K562 (cell line): ENCODE measurements at regions not wholly inside any gene's neighbourhood (a gene's known extent, or its start where the extent isn't known, plus 50 kb on each side); places are given as distances from the start of the nearest gene placed in this dataset.
"Not testable (repeated sequence)": the region's sequence is repeated elsewhere in the genome, so short reads cannot be mapped to it uniquely, and the experiment has no call there.

Experiments used
- ATAC-seq: fragments of 200-7000 bp; cut with Tn5 transposase; 3 replicates; pipeline ENCODE4 v1.9.1; 2020; ENCODE audit warnings: moderate library complexity
- BruUV-seq: library from RNA; stranded (reverse); fragments of 400-500 nt; replicated peaks from 2 replicates; lab custom pipeline; 2021; lab: Mats Ljungman, UMichigan
- CTCF ChIA-PET: fragments of 300-600 bp; formaldehyde crosslinking; extraction: SDS; loops from one replicate; lab custom pipeline; 2021; ENCODE audit warnings: low intra/inter-chr PET ratio; lab: Yijun Ruan, JAX
- POLR2A ChIA-PET: fragments of 300-600, 350-650 bp; sonication (Branson Sonifier 250); formaldehyde crosslinking; extraction: SDS; loops from one replicate; lab custom pipeline; 2021; ENCODE audit warnings: antibody characterized with exemption, inconsistent platforms; lab: Yijun Ruan, JAX
- DNase-seq, 4 experiments: peaks; one replicate each; pipeline versions ENCODE4 v3.0.0 to v3.0.0-alpha.2; 2011 to 2018; ENCODE audit warnings: low spot score in 3 of 4, mixed read lengths in 3 of 4; ENCODE audit errors: extremely low read depth in 1 of 4
- FAIRE-seq: peaks from 2 replicates; lab custom pipeline; 2011; peaks lifted over from hg19 to GRCh38; lab: Jason Lieb, UNC
- H2AFZ ChIP-seq: 2 replicates; pipeline ENCODE4 v1.6.0; 2011; ENCODE audit warnings: low read depth, low read length, control low read depth, inconsistent platforms
- H3K27ac ChIP-seq: fragments of 200-600 bp; 3 replicates; pipeline ENCODE4 v1.8.0; 2011; ENCODE audit warnings: low read depth, mild to moderate bottlenecking, control low read depth, inconsistent platforms, low read length, moderate library complexity, mixed read lengths; ENCODE audit errors: extremely low read depth
- H3K27me3 ChIP-seq, 2 experiments: fragments of 300-600 bp in 1 of 2; 2 replicates in 1 of 2; 3 replicates in 1 of 2; pipeline versions ENCODE4 v1.6.0 to v1.8.0; 2011; ENCODE audit warnings: inconsistent platforms in 2 of 2, low read length in 2 of 2, mild to moderate bottlenecking in 1 of 2, mixed read lengths in 1 of 2, moderate library complexity in 1 of 2; ENCODE audit not compliant: control insufficient read depth in 2 of 2, insufficient read depth in 2 of 2
- H3K36me3 ChIP-seq: fragments of 300-600 bp; 3 replicates; pipeline ENCODE4 v1.8.0; 2011; ENCODE audit warnings: mild to moderate bottlenecking, low read length, inconsistent platforms; ENCODE audit not compliant: control insufficient read depth, insufficient read depth
- H3K4me1 ChIP-seq, 2 experiments: fragments of 200-600 bp in 1 of 2; replicated peaks in 1 of 2; 2 replicates in 1 of 2; 3 replicates in 1 of 2; pipeline versions ENCODE4 v1.5.1 to v1.8.0; 2011; ENCODE audit warnings: inconsistent platforms in 2 of 2, low read length in 2 of 2, mild to moderate bottlenecking in 1 of 2, mixed read lengths in 1 of 2, moderate library complexity in 1 of 2; ENCODE audit not compliant: control insufficient read depth in 2 of 2, insufficient read depth in 2 of 2
- H3K4me2 ChIP-seq: 2 replicates; pipeline ENCODE4 v1.6.1; 2011; ENCODE audit warnings: low read length, control low read depth, inconsistent platforms, mixed read lengths; ENCODE audit not compliant: insufficient read depth
- H3K4me3 ChIP-seq: fragments of 200-600 bp; sonication (generic), shearing (Covaris generic); 2 replicates; pipeline ENCODE4 v1.5.1; 2016; ENCODE audit warnings: control low read depth, inconsistent platforms
- H3K79me2 ChIP-seq: fragments of 200-600 bp; 3 replicates; pipeline ENCODE4 v1.8.0; 2011; ENCODE audit warnings: low read length, inconsistent platforms; ENCODE audit not compliant: control insufficient read depth, insufficient read depth
- H3K9ac ChIP-seq, 2 experiments: 2 replicates each; pipeline versions ENCODE4 v1.6.0 to v1.6.1; 2011; ENCODE audit warnings: low read depth in 2 of 2, low read length in 2 of 2, control low read depth in 1 of 2, inconsistent platforms in 1 of 2, mild to moderate bottlenecking in 1 of 2, mixed read lengths in 1 of 2; ENCODE audit not compliant: insufficient read depth in 1 of 2
- H3K9me1 ChIP-seq: one replicate; pipeline ENCODE4 v1.6.0; 2011; ENCODE audit warnings: inconsistent platforms, mild to moderate bottlenecking, low read length, moderate library complexity; ENCODE audit not compliant: control insufficient read depth, insufficient read depth
- H3K9me3 ChIP-seq: replicated peaks from 2 replicates; pipeline ENCODE4 v1.5.1; 2011; ENCODE audit warnings: low read depth, low read length, inconsistent platforms; ENCODE audit not compliant: control insufficient read depth, insufficient read depth
- H4K20me1 ChIP-seq: replicated peaks from 2 replicates; pipeline ENCODE4 v1.6.1; 2011; ENCODE audit warnings: low read length, inconsistent platforms, mixed read lengths; ENCODE audit not compliant: control insufficient read depth, insufficient read depth
- NFATC3 ChIP-seq: fragments of 450-650 bp; IDR thresholded peaks from 2 replicates; pipeline ENCODE4 v1.6.1; 2017; ENCODE audit warnings: mild to moderate bottlenecking
- POLR2AphosphoS5 ChIP-seq: IDR thresholded peaks from 2 replicates; pipeline ENCODE4 v1.6.1; 2011; ENCODE audit warnings: mild to moderate bottlenecking, low read depth, low read length, moderate library complexity; ENCODE audit not compliant: control insufficient read depth, insufficient read depth
- PURB ChIP-seq: sonication (generic); formaldehyde crosslinking; IDR thresholded peaks from 2 replicates; pipeline ENCODE4 v1.9.0; 2021; ENCODE audit warnings: low read depth, mild to moderate bottlenecking, missing genetic modification reagents
- WGBS: fragments of 100-300 bp; shearing (Covaris generic); methylation state at CpG from one replicate; pipeline ENCODE4 v1.1.6; 2016; ENCODE audit warnings: low coverage, mixed read lengths; ENCODE audit not compliant: insufficient coverage; ENCODE audit errors: missing lambda C conversion rate; 5-methylcytosine and 5-hydroxymethylcytosine counted together
- in situ Hi-C: fragments of 300-500 bp; cut with MboI; formaldehyde crosslinking; loops from 4 replicates; pipeline ENCODE4 v1.15.0; 2018; ENCODE audit warnings: inconsistent platforms, mixed read lengths
- intact Hi-C: fragments of 100-400 bp; cut with micrococcal nuclease; formaldehyde crosslinking; loops from 2 replicates; pipeline ENCODE4 v1.14.2; 2022
- TF ChIP-seq, protein P1 (sequence below): IDR thresholded peaks from 2 replicates; pipeline ENCODE4 v1.6.1; 2016; ENCODE audit warnings: missing genetic modification characterization, missing compliant biosample characterization
- TF ChIP-seq, protein P2 (sequence below): fragments of 250-450 bp; sonication (Bioruptor Pico); IDR thresholded peaks from 2 replicates; pipeline ENCODE4 v1.5.0; 2021; ENCODE audit warnings: mild to moderate bottlenecking, moderate library complexity

DNA sequence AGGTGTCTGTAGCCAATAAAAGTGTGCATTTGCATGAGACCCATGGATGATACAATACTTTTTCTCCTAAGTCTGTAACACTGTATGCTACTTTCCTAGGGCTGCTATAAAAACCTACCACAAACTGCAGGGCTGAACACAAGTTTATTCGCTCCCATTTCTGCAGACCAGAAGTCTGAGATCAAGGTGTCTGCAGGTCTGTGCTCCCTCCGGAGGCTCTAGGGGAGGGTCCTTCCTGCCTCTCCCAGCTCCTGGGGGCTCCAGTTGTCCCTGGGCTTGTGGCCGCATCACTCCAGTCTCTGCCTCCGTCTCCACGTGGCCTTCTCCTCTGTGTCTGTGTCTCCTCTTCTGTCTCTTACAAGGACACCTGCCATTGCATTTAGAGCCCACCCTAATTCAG is 244.4 kb downstream of the ASMT start:
- intact Hi-C loops, H3K9me3 ChIP-seq, DNase-seq, H3K36me3 ChIP-seq, in situ Hi-C loops, CTCF ChIA-PET, H2AFZ ChIP-seq, H3K27ac ChIP-seq, H3K4me3 ChIP-seq, H3K9ac ChIP-seq, H3K9me1 ChIP-seq, BruUV-seq, H4K20me1 ChIP-seq, H3K4me2 ChIP-seq, FAIRE-seq, H3K4me1 ChIP-seq, ATAC-seq, POLR2A ChIA-PET, H3K79me2 ChIP-seq: not testable (repeated sequence)
- 0% methylated on average over 3 of the region's 5 CpGs for WGBS
- H3K27me3 ChIP-seq: peaks cover 0 to 27% of the 10 kb centered on the region in 2 experiments; a peak in 2 of 5 replicates

DNA sequence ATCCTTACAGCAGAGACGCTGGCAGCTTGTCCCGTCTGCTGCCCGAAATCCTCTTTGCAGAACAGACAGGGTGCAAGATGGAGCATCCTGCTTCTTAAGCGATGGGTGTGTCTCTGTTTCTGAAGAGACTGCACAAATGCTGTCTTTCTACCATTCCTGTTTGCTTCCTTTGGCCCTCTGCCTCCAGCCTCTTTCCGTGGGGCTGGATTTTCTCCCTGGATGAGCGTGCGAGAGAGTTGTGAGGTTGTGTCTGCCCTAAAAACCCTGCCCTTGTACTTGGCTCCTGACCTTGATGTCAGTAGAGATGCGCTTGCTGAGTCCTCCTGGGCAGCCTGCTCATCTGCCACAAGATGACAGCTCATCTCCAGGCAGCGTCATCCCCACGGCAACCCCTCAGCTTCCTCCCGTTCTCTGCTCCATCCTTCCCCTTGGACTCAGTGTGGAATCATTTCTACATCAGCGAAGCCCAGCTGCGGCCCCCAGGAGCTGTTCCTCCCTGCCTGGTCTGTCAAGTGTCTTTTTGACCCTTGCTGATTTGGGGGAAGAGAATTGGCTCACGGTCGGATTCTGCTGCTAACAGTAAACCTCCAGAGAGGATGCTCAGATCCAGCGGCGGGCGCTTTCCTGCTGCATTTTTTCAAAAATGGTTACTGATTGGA is 246.2 kb downstream of the ASMT start:
- ATAC-seq (no peak), DNase-seq (no peak), FAIRE-seq (no peak)
- intact Hi-C loops: no loop called here
- in situ Hi-C loops: no loop called here
- TF ChIP-seq NFATC3: no peak
- TF ChIP-seq, protein P1, sequence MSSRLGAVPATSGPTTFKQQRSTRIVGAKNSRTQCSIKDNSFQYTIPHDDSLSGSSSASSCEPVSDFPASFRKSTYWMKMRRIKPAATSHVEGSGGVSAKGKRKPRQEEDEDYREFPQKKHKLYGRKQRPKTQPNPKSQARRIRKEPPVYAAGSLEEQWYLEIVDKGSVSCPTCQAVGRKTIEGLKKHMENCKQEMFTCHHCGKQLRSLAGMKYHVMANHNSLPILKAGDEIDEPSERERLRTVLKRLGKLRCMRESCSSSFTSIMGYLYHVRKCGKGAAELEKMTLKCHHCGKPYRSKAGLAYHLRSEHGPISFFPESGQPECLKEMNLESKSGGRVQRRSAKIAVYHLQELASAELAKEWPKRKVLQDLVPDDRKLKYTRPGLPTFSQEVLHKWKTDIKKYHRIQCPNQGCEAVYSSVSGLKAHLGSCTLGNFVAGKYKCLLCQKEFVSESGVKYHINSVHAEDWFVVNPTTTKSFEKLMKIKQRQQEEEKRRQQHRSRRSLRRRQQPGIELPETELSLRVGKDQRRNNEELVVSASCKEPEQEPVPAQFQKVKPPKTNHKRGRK (tag): no peak
- TF ChIP-seq POLR2AphosphoS5: no peak
- TF ChIP-seq, protein P2, sequence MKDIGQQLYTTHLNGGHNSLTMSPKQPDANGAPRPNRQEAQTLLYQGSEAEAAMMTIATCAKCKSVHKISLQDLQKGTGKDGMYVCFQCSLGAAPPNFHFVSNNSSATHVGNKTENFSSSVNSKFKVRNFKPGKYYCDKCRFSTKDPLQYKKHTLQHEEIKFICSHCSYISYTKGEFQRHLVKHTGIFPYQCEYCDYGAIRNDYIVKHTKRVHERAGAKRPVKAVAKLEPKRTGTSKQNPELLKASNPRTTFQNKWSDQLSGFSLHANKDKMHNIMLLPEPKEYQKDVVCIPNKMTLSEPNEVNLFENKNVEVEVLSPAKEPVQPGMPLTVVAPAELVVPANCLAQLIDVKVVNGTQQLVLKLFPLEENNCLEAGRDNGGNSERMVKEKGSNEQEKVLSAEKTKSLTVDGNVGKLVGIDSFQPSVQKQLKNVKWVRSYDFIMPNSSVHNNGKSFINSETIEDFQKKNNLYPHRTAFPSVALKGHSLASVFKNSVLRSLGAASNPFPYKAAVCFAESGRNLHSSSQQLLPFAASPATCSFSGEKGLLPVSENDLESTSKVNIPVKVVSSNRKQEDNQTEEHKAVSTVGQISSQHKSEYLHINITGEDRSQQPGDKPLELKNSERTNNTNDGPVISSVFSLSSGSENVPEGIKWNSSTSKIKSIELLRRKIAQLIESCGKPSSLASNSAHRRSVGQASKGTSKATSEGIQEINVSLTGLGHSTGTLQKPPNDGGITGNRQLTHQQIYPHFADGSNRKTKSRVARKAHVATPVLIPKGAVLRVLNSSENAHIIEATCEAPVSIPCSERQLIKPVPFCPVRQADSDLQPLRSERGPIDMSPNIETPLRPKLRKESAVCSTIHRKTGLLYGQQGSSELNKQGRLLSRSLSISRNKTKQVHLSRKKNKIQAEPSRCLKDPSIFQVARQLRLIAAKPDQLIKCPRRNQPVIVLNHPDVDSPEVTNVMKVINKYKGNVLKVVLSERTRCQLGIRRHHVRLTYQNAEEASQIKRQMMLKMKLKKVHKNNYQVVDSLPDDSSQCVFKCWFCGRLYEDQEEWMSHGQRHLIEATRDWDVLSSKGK (CRISPR knock-in tag): no peak
- no peak for TF ChIP-seq PURB (CRISPR knock-in tag)
- no peak overlapping the region for H3K27ac ChIP-seq
- no peaks in the 10 kb centered on the region; a peak in 1 of 5 replicates for H3K4me1 ChIP-seq
- H3K4me2 ChIP-seq: no peak overlapping the region
- no peaks in the 10 kb centered on the region for H4K20me1 ChIP-seq
- no peaks in the 10 kb centered on the region for H3K9me1 ChIP-seq
- CTCF ChIA-PET: no interaction called here
- BruUV-seq: no TSS peak
- no peak overlapping the region for H3K4me3 ChIP-seq
- H3K27me3 ChIP-seq: peaks cover 0 to 27% of the 10 kb centered on the region in 2 experiments; a peak in 2 of 5 replicates
- WGBS: 6% methylated on average over 14 of the region's 18 CpGs
- H2AFZ ChIP-seq: no peak overlapping the region
- H3K9ac ChIP-seq: no peak overlapping the region
- no peaks in the 10 kb centered on the region for H3K36me3 ChIP-seq
- H3K79me2 ChIP-seq: no peaks in the 10 kb centered on the region
- H3K9me3 ChIP-seq: no peaks in the 10 kb centered on the region
- POLR2A ChIA-PET: no interaction called here
